ENCODE measurements at regions not wholly inside any gene's neighbourhood (a gene's known extent, or its start where the extent isn't known, plus 50 kb on each side); places are given as distances from the start of the nearest gene placed in this dataset.
"Not testable (repeated sequence)": the region's sequence is repeated elsewhere in the genome, so short reads cannot be mapped to it uniquely, and the experiment has no call there.

DNA sequence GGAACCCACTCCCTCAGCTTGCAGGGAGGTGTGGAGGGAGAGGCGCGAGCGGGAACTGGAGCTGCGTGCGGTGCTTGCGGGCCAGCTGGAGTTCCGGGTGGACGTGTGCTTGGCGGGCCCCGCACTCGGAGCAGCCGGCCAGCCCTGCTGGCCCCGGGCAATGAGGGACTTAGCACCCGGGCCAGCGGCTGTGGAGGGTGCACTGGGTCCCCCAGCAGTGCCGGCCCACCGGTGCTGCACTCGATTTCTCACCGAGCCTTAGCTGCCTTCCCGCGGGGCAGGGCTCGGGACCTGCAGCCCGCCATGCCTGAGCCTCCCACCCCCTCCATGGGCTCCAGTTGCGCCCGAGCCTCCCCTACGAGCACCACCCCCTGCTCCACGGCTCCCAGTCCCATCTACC, 77.5 kb downstream of the TFAP2A start:
- TF ChIP-seq, protein P1, sequence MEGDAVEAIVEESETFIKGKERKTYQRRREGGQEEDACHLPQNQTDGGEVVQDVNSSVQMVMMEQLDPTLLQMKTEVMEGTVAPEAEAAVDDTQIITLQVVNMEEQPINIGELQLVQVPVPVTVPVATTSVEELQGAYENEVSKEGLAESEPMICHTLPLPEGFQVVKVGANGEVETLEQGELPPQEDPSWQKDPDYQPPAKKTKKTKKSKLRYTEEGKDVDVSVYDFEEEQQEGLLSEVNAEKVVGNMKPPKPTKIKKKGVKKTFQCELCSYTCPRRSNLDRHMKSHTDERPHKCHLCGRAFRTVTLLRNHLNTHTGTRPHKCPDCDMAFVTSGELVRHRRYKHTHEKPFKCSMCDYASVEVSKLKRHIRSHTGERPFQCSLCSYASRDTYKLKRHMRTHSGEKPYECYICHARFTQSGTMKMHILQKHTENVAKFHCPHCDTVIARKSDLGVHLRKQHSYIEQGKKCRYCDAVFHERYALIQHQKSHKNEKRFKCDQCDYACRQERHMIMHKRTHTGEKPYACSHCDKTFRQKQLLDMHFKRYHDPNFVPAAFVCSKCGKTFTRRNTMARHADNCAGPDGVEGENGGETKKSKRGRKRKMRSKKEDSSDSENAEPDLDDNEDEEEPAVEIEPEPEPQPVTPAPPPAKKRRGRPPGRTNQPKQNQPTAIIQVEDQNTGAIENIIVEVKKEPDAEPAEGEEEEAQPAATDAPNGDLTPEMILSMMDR (IDR thresholded peaks at IDR 0.05 in 8 of 11, conservative IDR thresholded peaks at IDR 0.05 in 3 of 11), result not testable (repeated sequence)
- not testable (repeated sequence) for TF ChIP-seq POLR2A (IDR thresholded peaks at IDR 0.05)

Data from spleen (tissue), 7 donors.